ENCODE measurements at regions not wholly inside any gene's neighbourhood (a gene's known extent, or its start where the extent isn't known, plus 50 kb on each side); places are given as distances from the start of the nearest gene placed in this dataset.
A peak's percentile ranks its signal among the peaks of the same experiment; 100 is the strongest.
"Not testable (repeated sequence)": the region's sequence is repeated elsewhere in the genome, so short reads cannot be mapped to it uniquely, and the experiment has no call there.

DNA sequence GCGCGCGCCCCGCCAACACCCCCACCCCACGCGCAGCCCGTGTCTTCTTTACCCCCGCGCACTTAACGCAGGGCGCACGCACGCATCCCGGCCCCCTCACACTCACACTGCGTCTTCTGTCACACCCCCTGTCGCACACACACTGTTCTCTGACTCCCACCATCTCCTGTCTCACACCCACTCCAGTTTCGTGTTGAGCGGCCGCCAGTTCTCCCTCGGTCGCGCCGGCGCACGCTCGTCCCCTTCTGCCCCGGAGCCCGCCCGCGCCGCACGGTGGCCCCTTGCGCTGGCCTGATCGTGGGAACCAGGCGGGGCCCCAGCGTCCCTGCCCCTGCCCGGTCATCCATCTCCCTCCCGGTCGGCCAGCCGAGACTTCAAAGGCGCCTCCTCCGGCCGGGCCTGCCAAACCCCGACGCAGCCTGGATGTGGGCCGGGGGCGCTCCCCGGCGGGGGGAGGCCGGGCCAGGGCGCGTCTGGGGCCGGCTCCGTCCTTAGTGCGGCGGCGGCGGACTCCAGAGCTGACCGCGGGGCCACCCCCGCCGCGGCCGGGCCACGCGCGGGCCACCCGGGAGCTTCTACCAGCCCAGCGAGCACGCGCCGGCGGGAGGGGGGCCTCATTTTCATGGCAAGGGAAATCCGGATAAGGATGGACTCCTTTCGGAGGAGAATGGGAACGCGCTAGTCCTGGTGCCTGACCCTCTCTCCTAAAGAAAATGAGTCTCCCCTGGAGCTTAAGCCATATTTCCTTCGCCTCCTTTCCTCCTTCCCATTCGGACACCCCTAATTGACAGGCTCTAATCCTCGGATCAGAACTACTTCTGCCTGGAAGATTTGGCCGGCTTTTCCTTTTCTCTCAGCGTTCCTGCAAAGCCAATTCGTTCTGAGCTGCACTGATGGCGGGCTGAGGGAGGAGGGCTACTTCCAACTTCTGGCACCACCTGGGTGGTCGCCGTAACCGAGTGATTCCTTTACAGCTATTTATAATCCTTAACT, 82.0 kb upstream of the HMGA2 start:
- DNase-seq: peak; percentile 12 to 22

DNA sequence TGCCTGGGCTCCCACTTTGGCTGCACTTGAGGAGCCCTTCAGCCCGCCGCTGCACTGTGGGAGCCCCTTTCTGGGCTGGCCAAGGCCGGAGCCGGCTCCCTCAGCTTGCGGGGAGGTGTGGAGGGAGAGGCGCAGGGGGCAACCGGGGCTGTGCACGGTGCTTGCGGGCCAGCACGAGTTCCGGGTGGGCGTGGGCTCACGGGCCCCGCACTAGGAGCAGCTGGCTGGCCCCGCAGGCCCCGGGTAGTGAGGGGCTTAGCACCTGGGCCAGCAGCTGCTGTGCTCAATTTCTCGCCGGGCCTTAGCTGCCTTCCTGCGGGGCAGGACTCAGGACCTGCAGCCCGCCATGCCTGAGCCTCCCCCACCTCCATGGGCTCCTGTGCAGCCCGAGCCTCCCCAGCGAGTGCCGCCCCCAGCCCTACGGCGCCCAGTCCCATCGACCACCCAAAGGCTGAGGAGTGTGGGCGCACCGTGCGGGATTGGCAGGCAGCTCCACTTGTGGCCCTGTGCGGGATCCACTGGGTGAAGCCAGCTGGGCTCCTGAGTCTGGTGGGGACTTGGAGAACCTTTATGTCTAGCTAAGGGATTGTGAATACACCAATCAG, 79.9 kb upstream of the HMGA2 start:
- not testable (repeated sequence) for DNase-seq

DNA sequence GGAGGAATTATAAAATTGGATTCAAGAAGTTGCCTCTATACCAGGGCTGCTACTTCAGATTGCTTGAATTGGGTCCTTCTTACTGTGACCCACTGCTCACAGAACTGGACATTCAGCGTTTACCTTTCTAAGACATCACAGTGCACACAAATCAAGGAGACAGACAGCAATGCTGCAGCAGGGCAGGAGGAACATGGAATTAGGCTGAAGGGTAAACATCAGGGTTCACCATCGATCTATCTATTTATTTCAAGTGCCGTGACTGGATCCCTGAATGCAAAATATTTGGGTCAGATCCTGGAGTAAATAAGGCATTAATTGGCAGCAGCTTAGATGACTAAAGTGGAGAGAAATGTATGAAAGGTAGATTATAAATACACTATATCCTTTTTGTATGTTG, 76.9 kb upstream of the HMGA2 start:
- DNase-seq: no peak

DNA sequence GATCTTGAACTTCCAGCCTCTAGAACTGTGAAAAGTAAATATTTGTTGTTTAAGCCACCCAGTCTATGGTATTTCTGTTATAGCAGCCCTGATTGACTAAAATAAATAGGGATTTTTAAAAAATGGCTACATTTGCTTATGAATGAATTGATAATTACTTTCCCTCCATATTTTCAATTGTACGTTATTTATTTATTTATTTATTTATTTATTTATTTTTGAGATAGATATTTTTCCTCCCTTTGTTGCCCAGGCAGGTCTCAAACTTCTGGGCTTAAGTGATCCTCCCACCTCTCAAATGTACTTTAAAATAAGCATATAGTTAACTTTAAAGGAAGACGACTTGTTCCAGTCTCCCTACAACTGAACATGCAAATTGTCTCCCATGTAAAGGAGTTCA, 76.0 kb upstream of the HMGA2 start:
- DNase-seq: no peak

DNA sequence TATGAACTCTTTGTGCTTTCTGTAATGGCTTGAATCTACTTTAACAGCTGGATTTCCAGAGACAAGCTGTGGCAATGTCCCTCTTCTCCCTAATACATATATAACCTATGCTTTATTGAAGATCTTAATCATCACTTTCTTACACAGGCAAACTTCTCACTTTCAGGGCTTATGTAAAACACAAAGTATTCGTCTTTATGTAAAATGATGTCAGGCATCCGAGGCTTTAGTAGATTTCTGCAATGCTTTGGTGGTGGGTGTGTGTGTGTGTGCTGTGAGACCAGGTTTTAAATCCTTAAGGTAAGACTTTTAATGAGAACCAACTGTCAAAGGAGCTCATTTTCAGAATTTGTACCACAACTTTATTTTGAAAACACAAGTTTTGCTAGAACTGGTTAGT, 70.0 kb upstream of the HMGA2 start:
- no peak for DNase-seq

DNA sequence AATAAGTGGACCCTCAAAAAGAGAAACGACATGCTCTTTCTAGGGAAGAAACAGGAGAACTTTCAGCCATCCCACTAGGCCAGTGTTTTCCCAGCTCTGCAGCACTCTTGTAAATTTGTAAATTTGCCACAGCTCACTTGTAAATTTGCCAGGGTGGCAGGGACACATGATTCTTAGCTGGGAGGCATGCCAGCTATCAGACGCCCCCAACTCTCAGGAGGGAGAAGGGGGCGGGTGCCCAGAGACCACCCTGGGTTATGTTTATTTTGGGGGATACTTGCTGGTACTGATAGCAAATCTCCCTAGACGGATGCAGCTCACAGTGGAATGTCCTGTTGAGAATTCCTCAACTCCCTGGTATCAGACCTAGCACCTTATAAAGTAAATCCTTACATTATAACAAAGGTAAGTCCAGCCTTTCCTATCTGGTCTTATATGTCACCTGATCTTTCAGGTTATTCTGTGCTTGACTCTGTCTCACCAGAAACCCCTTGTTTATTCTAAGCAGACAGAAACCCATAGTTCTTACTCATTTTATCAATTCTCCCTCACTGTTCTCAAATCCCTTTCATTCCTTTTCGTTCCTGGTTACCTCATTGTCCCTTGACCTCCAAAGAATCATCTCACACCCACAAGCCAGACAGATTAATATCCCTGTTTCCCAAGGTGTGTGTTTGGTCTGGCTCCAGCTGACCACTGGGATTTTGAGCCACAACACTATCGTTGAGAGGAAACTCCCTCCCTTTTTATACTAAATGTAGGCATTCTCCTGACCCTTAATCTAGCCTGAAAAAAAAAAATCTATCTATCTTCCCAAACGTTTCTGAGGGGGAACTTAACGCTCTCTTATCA, 69.3 kb upstream of the HMGA2 start:
- no peak for DNase-seq

DNA sequence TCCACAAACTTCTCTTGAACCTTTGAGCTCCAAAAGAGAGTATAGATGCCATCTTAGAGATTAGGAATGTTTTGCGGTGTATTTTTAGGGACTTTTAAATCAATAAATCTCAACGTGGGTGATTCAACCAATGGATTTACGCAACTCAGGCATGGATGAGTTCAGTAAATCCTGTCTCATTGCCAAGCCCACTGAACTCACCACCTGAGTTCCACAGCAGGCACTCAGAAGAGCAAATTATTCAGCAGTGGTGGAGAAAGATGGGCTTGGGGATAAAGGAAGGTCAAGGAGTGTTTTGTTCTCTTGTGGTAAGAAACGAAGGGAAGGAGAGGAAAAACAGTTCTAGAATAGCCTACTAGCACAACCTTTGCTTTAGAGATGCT, 68.7 kb upstream of the HMGA2 start:
- DNase-seq: no peak

DNA sequence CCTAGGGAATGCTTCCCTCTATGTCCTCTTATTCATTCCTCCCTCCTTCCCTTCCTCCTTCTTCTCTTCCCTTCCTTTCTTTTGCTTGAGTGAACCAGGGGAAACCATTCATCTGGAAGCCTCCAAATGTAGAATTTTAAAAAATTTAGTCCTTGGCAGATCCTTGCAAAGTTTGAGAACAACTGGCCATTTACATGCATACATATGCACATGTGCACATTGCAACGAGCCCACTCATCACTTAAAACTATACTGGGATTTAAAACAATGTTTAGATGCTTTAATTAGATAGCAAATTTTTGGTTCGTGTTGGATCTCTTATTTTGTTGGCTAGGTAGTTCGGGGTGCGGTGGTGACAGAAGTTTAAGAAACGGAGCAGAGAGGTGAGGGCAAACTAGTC, 68.0 kb upstream of the HMGA2 start:
- DNase-seq: no peak

DNA sequence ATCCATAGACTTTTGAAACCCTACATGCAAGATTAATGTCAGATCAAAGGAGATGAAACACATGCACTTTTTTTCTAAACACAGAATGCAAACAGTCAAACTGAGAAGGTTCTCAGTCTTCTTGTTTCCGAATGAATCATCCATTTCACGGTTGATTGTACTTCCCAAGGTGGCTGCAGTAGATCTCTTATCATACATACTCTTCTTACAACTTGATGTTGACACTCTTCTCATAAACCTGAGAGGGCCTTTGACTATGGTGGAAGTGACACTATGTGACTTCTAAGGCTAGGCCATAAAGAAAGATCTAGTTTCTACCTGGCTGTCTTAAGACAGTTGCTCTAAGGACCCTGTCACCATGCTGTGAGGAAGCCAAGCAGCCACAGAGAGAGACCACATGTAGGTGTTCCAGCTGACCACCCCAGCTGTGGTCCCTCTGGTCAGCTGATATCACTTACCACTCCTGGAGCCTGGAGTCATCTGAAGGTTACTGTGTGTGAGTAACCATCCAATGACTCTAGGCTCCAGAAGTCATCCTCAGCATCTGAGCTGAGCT, 67.2 kb upstream of the HMGA2 start:
- DNase-seq: no peak

DNA sequence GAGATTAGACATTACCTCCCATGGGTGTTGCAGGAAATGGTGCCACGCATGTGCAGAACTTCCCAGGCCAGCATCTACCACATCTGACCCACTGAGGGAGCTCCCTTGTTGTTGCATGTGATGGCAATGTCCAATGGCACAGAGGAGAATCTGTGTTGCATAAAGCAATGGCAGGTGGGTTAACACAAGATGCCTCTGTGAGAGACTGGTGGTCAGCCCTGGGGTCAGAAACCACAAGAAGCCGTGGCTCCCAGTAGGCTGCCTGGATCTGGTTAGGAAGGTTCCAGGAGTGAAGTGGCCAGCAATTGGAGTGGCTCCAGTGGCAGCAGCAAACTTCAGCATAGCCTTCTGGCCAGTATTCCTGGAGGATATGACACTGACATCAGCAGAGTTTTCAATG, 65.9 kb upstream of the HMGA2 start:
- no peak for DNase-seq

DNA sequence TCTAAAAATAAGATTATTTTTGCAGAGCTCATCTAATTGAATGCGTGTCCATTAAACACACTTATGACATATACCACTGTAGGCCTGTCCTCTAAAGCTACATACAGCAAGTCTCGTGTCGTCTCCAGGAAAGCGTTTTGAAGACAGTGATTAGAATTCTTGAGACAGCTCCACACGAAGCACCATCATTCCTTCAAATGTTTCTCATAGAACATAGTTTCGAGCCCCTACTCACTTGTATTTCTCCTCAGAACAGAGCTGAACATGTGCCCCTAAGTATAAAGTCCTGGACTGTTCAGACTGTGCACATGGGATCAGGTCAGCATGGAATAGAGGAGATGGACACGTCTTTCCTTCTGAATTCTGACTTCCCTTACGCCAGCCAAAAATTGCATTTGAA, 64.5 kb upstream of the HMGA2 start:
- DNase-seq: no peak

DNA sequence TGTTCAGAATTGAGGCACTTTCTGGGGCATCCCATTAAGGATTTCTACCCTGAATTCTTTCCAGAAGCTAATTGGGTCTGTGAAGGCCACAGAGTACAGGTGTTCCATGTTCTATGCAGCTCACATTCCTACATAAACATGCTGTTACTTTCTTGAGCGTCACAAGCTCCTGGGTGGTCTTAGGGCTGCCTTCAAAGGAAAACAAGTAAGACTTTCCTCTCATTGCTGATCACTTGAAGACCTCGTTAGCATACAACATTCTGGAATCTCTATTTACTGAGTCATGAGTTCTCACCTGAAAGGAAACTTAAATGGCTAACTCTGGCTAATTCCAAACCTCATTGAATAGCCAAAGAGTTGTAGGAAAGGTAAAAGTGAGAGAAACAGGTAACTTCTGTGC, 63.0 kb upstream of the HMGA2 start:
- no peak for DNase-seq

DNA sequence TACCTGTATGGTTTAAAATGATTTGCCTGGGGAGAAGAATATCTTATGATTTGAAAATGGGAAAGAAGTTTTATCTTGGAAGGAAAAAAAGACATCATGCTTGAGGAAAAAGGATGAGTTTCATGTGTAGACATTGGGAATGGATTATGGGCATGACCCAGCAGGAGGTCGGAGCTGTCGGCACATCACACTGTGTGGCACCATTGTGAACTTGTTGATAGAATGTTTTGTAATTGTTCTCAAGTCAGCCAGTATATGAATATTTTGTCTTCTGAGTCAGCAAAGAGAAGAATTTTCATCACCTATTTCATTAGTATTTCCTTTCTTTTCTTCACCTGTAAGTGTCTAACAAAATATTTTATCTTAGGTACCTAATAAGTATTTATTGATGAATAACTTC, 60.0 kb upstream of the HMGA2 start:
- DNase-seq: no peak

DNA sequence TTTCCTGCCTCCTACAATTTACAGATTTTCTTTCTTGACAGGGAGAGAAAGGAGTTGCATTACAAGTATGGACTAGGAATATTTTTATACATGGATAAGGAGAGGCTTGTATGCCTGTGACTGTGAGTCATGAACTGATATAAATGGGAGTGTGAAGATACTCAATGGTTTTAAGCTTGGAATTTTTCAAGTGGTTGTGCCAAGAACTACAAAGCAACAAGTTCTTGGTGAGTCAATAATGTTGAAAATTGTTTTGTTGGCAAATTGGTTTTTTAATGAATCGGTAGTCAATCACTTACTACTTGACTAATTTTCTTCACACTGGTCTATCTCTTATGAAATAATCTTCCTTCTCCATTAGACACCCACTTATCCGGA, 58.9 kb upstream of the HMGA2 start:
- DNase-seq: no peak

DNA sequence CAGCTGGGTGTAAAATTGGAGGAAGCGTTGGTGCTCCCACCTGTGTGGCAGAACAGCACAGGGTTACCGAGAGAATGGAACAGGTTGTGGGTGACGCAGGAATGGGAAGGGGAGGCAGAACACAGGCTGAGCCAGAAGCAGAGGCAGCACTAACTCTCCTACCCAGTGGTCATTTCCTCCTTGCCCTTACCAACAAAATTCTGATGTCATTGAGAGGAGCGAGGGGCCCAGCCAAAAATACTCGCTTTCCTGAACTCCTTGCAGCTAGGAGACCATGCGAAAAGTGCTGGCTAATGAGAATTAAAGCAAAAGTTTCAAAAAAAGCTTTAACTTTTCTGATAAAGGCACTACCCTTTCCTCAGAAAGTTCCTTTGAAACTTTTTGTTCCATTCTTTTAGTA, 54.4 kb upstream of the HMGA2 start:
- DNase-seq: no peak
